ENCODE measurements at regions not wholly inside any gene's neighbourhood (a gene's known extent, or its start where the extent isn't known, plus 50 kb on each side); places are given as distances from the start of the nearest gene placed in this dataset.

- no peak for DNase-seq (ENCODE audit: insufficient read length, low spot score)
- no peak for TF ChIP-seq SPI1 (IDR thresholded peaks at IDR 0.05; ENCODE audit: low read depth, low read length)
- no peak for TF ChIP-seq PAX5 (IDR thresholded peaks at IDR 0.05; ENCODE audit: insufficient read depth, low read length, severe bottlenecking)
- TF ChIP-seq POLR2A (IDR thresholded peaks at IDR 0.05; ENCODE audit: low read depth, low read length), result no peak
- TF ChIP-seq POLR2AphosphoS5 (IDR thresholded peaks at IDR 0.05; ENCODE audit: low read depth, low read length), result no peak
- no peak for TF ChIP-seq TAF1 (IDR thresholded peaks at IDR 0.05; ENCODE audit: low read depth, low read length)
- no peak for TF ChIP-seq POU2F2 (IDR thresholded peaks at IDR 0.05; ENCODE audit: low read depth, low read length)
- FAIRE-seq, result no peak
Measured at GRCh38 chr17:70901870-70902269, 732.5 kb downstream of the KCNJ2 start.

- FAIRE-seq, result no peak
- no peak for DNase-seq (ENCODE audit: insufficient read length, low spot score)
- TF ChIP-seq PAX5 (IDR thresholded peaks at IDR 0.05; ENCODE audit: insufficient read depth, low read length, severe bottlenecking) (no peak), POLR2A (IDR thresholded peaks at IDR 0.05; ENCODE audit: low read depth, low read length) (no peak), POLR2AphosphoS5 (IDR thresholded peaks at IDR 0.05; ENCODE audit: low read depth, low read length) (no peak), TAF1 (IDR thresholded peaks at IDR 0.05; ENCODE audit: low read depth, low read length) (no peak), POU2F2 (IDR thresholded peaks at IDR 0.05; ENCODE audit: low read depth, low read length) (no peak), SPI1 (IDR thresholded peaks at IDR 0.05; ENCODE audit: low read depth, low read length) (no peak)
Measured at GRCh38 chr17:70905796-70906195, 736.5 kb downstream of the KCNJ2 start.

- no peak for TF ChIP-seq SPI1 (IDR thresholded peaks at IDR 0.05; ENCODE audit: low read depth, low read length)
- TF ChIP-seq PAX5 (IDR thresholded peaks at IDR 0.05; ENCODE audit: insufficient read depth, low read length, severe bottlenecking), result no peak
- no peak for TF ChIP-seq POLR2A (IDR thresholded peaks at IDR 0.05; ENCODE audit: low read depth, low read length)
- no peak for TF ChIP-seq TAF1 (IDR thresholded peaks at IDR 0.05; ENCODE audit: low read depth, low read length)
- no peak for TF ChIP-seq POU2F2 (IDR thresholded peaks at IDR 0.05; ENCODE audit: low read depth, low read length)
- no peak for TF ChIP-seq POLR2AphosphoS5 (IDR thresholded peaks at IDR 0.05; ENCODE audit: low read depth, low read length)
- no peak for FAIRE-seq
- no peak for DNase-seq (ENCODE audit: insufficient read length, low spot score)
Measured at GRCh38 chr17:70906808-70907207, 737.5 kb downstream of the KCNJ2 start.

- FAIRE-seq (no peak), DNase-seq (ENCODE audit: insufficient read length, low spot score) (no peak)
- no peak for TF ChIP-seq POLR2AphosphoS5 (IDR thresholded peaks at IDR 0.05; ENCODE audit: low read depth, low read length)
Measured at GRCh38 chr17:70912716-70913485, 743.6 kb downstream of the KCNJ2 start.

GRCh38 chr17:70916469-70916868 lies 747.1 kb downstream of the KCNJ2 start:
- DNase-seq (ENCODE audit: insufficient read length, low spot score), result no peak
- no peak for TF ChIP-seq PAX5 (IDR thresholded peaks at IDR 0.05; ENCODE audit: insufficient read depth, low read length, severe bottlenecking)
- TF ChIP-seq SPI1 (IDR thresholded peaks at IDR 0.05; ENCODE audit: low read depth, low read length), result no peak
- TF ChIP-seq POLR2A (IDR thresholded peaks at IDR 0.05; ENCODE audit: low read depth, low read length), result no peak
- TF ChIP-seq POLR2AphosphoS5 (IDR thresholded peaks at IDR 0.05; ENCODE audit: low read depth, low read length), result no peak
- no peak for FAIRE-seq

GRCh38 chr17:70919241-70919640 lies 749.9 kb downstream of the KCNJ2 start:
- TF ChIP-seq POLR2AphosphoS5 (IDR thresholded peaks at IDR 0.05; ENCODE audit: low read depth, low read length) (no peak), TAF1 (IDR thresholded peaks at IDR 0.05; ENCODE audit: low read depth, low read length) (no peak), POLR2A (IDR thresholded peaks at IDR 0.05; ENCODE audit: low read depth, low read length) (no peak), POU2F2 (IDR thresholded peaks at IDR 0.05; ENCODE audit: low read depth, low read length) (no peak), SPI1 (IDR thresholded peaks at IDR 0.05; ENCODE audit: low read depth, low read length) (no peak), PAX5 (IDR thresholded peaks at IDR 0.05; ENCODE audit: insufficient read depth, low read length, severe bottlenecking) (no peak)
- DNase-seq (ENCODE audit: insufficient read length, low spot score) (no peak), FAIRE-seq (no peak)

GRCh38 chr17:70920416-70920815 lies 751.1 kb downstream of the KCNJ2 start:
- no peak for FAIRE-seq
- DNase-seq (ENCODE audit: insufficient read length, low spot score), result no peak
- TF ChIP-seq TAF1 (IDR thresholded peaks at IDR 0.05; ENCODE audit: low read depth, low read length), result no peak
- TF ChIP-seq SPI1 (IDR thresholded peaks at IDR 0.05; ENCODE audit: low read depth, low read length), result no peak
- TF ChIP-seq POU2F2 (IDR thresholded peaks at IDR 0.05; ENCODE audit: low read depth, low read length), result no peak
- no peak for TF ChIP-seq POLR2A (IDR thresholded peaks at IDR 0.05; ENCODE audit: low read depth, low read length)
- TF ChIP-seq POLR2AphosphoS5 (IDR thresholded peaks at IDR 0.05; ENCODE audit: low read depth, low read length), result no peak
- TF ChIP-seq PAX5 (IDR thresholded peaks at IDR 0.05; ENCODE audit: insufficient read depth, low read length, severe bottlenecking), result no peak

GRCh38 chr17:70922268-70922667 lies 752.9 kb downstream of the KCNJ2 start:
- FAIRE-seq (no peak), DNase-seq (ENCODE audit: insufficient read length, low spot score) (no peak)
- TF ChIP-seq POLR2A (IDR thresholded peaks at IDR 0.05; ENCODE audit: low read depth, low read length), result no peak
- no peak for TF ChIP-seq PAX5 (IDR thresholded peaks at IDR 0.05; ENCODE audit: insufficient read depth, low read length, severe bottlenecking)
- no peak for TF ChIP-seq POU2F2 (IDR thresholded peaks at IDR 0.05; ENCODE audit: low read depth, low read length)
- no peak for TF ChIP-seq POLR2AphosphoS5 (IDR thresholded peaks at IDR 0.05; ENCODE audit: low read depth, low read length)
- no peak for TF ChIP-seq SPI1 (IDR thresholded peaks at IDR 0.05; ENCODE audit: low read depth, low read length)
- TF ChIP-seq TAF1 (IDR thresholded peaks at IDR 0.05; ENCODE audit: low read depth, low read length), result no peak

- no peak for TF ChIP-seq TAF1 (IDR thresholded peaks at IDR 0.05; ENCODE audit: low read depth, low read length)
- FAIRE-seq (no peak), DNase-seq (ENCODE audit: insufficient read length, low spot score) (no peak)
Measured at GRCh38 chr17:70924776-70925175, 755.4 kb downstream of the KCNJ2 start.

GRCh38 chr17:70929226-70929625 lies 759.9 kb downstream of the KCNJ2 start:
- DNase-seq (ENCODE audit: insufficient read length, low spot score), result no peak
- TF ChIP-seq POU2F2 (IDR thresholded peaks at IDR 0.05; ENCODE audit: low read depth, low read length) (no peak), TAF1 (IDR thresholded peaks at IDR 0.05; ENCODE audit: low read depth, low read length) (no peak), POLR2AphosphoS5 (IDR thresholded peaks at IDR 0.05; ENCODE audit: low read depth, low read length) (no peak), SPI1 (IDR thresholded peaks at IDR 0.05; ENCODE audit: low read depth, low read length) (no peak), PAX5 (IDR thresholded peaks at IDR 0.05; ENCODE audit: insufficient read depth, low read length, severe bottlenecking) (no peak), POLR2A (IDR thresholded peaks at IDR 0.05; ENCODE audit: low read depth, low read length) (no peak)
- FAIRE-seq, result no peak
